GM19351 (cell line): ENCODE measurements at regions not wholly inside any gene's neighbourhood (a gene's known extent, or its start where the extent isn't known, plus 50 kb on each side); places are given as distances from the start of the nearest gene placed in this dataset.
"Not testable (repeated sequence)": the region's sequence is repeated elsewhere in the genome, so short reads cannot be mapped to it uniquely, and the experiment has no call there.

Source experiments
- ATAC-seq: cut with Tn5 transposase; IDR thresholded peaks from one replicate; pipeline ENCODE4 v1.9.1; 2021; ENCODE audit warnings: mild to moderate bottlenecking, moderate library complexity; ENCODE audit not compliant: unreplicated experiment

DNA sequence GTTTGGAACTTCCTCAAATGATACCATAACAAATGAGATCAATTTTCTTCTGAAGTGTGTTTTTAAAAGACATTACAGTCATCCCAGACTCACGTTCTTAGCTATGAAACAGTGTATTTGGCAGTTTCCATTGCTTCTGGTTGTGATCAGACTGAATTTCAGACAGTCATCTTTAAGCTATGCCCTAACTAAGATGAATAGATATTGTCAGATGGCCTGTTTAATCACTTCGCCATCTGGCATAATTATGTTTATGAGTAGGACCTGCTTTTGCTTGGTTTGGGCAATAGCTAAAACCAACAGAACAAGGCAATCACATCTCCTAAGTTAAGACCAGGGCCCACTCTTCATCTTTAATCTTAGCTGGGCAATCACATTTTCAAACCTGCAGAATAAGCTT, 313.1 kb downstream of the SV2B start:
- ATAC-seq = no peak

DNA sequence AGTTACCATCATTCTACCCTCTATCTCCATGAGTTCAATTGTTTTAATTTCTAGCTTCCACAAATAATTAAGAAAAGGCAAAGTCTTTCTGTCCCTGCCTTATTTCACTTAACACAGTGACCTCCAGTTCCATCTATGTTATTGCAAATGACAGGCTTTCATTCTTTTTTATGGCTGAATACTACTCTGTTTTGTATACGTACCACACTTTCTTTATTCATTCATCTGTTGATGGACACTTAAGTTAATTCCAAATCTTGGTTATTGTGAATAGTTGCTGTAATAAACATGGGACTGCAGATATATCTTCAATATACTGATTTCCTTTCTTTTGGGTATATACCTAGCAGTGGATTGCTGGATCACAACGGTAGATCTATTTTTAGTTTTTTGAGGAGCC, 314.1 kb downstream of the SV2B start:
- ATAC-seq = no peak

DNA sequence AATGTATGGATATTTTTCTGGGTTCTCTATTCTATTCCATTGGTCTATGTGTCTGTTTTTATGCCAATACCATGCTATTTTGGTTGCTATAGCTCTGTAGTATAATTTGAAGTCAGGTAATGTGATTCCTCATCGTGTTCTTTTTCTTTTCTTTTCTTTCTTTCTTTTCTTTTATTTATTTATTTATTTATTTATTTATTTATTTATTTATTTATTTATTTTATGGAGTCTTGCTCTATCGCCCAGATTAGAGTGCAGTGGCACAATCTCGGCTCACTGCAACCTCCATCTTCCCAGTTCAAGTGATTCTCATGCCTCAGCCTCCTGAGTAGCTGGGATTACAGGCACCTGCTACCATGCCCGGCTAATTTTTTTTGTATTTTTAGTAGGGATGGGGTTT, 315.2 kb downstream of the SV2B start:
- ATAC-seq = not testable (repeated sequence)

DNA sequence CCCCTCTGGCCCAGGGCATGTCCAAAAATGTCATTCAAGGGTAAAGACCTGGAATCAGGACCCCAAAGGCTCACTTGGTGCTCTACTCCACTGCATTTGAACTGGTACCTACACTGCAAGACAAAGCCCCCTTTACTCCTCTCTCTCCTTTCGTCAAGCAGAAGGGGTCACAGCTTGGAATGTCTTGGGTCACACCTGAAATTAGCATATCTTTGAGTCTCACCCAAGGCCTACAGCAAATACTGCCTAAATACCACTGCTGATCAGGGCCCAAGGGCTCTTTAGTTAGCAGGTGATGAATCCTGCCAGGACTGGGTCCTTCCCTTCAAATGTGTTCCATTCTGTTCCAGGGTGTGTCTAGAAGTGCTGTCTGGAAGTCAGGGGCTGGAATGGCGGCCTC, 320.6 kb downstream of the SV2B start:
- ATAC-seq = no peak

DNA sequence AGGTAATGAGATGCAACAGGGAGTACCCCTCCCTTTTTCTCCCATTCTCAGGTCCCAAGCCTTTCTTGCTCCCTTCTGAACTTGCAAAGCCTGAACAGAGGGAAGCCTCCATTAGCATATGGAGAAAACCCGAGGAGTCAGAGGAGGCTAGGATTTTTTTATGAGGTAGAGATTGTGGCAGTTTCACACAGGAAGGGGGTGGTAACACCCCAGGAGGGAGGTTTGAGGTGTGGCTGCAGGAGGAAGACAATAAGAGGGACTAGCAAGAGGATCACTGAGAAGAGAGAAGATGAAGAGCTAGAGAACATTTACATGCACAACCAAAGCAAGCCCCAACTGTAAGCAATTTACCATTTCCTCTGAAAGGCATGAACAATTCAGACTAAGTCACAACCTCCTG, 322.7 kb downstream of the SV2B start:
- ATAC-seq = no peak

DNA sequence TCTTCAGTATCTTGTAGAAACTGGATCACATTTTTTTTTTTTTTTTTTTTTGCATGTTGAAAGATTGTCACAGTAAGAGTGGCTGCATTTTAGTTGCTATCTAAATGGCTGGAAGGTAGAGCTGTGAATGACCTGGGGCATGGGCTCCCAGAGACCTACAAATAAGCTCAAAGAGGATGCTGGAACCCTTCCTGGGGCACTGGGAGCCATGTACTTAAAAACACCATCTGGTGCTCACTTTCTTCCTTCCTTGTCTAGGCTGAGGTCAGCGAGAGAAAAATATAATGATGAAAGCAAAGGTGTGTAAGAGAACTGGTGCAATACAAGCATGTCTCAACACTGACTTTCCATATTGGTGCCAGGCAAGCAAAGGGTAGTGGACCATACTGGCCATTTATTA, 323.9 kb downstream of the SV2B start:
- no peak for ATAC-seq

DNA sequence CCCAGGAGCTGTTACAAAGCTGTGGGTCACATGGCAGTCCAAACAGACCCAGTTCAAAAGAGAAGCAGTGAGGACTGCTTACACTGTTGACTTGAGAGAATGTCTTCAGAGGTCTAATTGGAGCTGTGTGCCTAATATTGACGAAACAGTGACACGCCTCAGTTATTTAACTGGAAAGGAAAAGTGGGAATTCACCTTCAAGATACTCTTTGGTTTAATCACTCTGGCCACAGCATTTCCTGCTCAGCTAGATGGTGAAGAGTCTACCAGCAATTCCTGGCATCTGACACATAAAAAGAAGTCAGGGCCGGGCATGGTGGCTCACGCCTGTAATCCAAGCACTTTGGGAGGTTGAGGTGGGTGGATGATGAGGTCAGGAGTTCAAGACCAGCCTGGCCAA, 326.4 kb downstream of the SV2B start:
- no peak for ATAC-seq

DNA sequence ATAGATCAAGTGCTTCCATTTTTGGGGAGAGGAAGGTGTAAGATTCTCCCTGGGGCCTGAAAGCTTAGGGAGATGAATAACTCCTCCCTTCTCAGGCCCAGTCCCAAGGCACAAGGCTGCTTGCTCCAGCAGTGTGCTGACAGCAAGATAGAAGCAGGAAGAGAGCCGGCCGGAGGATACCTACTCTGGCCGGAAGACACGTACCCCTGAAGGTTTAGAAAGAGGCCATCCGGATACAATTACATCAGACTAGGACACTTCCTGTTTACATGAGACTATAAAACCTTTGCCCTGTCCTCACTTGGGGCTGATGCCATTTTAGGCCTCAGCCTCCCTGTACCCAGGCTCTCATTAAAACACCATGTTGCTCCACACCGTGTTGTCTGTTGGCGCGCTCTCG, 329.9 kb downstream of the SV2B start:
- no peak for ATAC-seq

DNA sequence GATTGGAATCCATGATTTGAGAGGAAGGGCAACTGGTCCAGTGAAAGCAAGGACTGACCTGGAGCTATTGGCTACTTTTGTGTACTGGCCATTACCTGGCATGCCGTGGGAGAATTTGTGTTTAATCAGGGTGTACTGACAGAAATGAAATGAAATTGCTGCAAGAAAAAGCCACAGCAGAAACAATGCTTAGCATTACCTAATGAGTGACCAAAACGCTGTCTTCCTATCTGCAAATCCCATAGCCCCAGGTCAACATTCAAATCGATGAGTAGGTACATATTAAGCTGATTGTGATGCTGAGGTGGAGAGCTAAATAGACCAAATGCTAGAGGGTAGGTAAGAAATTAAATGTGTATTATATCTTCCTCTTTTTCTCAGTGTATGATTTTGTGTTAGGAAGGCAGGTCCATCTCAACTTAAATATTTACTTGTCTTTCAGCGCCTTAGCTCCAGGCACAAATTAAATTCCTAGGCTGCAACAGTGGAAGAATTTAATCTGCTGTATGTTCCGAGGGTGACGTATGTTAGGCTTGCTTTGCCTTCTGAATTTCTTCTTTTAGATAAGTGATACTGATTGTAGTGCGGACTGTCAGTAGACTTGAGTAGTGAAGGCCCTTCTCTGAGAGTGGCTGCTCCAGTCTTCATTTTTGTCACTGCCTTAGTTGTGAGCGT, 331.1 kb downstream of the SV2B start:
- no peak for ATAC-seq

DNA sequence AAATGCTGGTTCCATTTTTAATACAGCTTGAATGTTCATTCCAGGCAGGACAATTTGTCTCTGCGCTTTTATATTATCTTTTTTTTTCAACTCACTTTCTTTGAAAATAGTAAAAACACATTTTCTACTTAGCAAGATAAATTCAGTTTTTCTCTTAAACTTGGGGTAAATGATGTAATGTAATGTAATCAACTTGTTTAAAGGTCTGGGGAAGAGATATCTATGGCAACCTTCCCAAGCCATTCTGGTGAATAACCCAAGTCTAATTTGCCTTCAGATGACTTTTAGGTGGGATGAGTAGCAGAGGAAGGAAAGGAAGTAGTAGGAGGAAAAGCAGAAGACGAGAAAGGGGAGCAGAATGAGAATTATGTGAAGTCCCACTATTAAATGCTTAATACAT, 335.1 kb downstream of the SV2B start:
- ATAC-seq = no peak

DNA sequence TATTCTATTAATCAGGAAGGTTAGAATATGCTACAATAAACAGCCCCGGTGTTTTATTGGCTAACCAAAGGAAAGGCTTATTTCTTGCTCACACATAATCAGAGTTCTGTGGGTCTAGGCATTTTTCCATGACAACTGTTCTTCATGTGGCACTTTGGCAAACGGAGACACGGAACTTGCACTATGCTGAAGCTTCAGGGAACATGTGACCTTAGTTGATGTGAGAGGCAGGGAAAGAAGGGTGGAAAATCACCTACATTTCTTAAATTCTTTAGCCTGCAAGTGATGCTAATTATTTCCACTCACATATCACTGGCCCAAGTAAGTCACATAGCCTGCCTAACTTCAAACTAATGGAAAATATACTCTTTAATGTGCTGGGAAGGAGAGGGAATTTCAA, 344.6 kb downstream of the SV2B start:
- no peak for ATAC-seq

DNA sequence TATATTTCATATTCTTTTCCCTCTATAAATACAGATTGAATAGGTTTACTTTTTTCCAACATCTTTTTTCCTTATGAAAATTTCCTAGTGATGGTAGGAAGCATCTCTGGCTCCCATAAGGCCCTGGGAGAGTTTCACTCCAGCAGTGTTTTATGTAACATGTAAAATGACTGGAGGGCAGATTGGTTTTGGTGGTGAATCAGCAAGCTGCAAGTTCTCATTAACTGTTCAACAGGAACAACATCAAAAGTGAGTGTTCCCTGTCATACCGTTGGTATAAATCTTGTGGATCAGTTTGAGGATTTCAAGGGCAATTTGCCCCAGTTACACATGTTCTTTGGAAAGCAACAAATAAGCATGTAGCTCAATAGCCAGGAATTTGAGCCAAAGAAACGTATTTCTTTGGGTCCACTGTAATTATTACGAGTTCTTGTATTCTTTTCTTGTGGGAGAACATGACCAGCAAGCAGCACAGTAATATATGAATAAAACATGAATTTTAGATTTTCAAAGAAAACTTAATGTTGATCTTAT, 345.7 kb downstream of the SV2B start:
- no peak for ATAC-seq

DNA sequence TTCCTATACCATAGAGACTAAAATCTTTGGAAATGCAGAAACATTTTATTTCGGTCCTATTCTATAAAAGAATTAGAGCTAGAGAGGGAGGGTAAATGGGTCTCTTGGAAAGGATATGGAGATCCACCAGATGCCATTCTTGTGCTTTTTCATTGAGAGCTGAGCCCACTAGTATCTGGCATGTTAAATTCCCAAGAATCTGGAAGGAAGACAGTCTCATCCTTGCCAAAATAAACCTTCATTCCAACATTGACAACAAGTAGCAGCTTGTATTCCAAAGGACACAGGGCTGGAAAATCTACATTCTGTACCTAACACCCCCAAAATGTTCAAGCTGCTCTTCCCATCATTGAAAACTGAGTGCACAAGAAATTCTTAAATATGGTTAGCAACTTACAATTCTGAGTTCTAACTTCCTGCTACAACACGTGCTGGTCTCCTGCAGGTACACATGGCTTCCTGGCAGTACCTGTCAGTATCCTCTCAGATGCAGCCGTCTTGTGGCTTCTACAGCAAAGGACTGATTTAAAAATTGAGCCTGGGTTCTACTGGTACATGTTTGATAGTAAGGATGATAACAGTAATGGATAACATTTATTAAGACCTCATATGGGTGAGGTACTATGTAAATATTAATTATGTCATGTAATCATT, 348.1 kb downstream of the SV2B start:
- no peak for ATAC-seq

DNA sequence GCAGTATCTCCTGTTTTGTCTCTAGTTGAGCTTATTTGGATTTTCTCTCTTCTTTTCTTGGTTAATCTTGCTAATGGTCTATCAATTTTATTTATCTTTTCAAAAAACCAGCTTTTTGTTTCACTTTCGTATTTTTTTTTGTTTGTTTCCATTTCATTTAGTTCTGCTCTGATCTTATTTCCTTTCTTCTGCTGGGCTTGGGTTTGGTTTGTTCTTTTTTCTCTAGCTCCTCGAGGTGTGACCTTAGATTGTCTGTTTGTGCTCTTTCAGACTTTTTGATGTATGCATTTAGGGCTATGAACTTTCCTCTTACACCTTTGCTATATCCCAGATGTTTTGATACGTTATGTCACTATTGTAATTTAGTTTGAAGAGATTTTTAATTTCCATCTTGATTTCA, 353.3 kb downstream of the SV2B start:
- not testable (repeated sequence) for ATAC-seq

DNA sequence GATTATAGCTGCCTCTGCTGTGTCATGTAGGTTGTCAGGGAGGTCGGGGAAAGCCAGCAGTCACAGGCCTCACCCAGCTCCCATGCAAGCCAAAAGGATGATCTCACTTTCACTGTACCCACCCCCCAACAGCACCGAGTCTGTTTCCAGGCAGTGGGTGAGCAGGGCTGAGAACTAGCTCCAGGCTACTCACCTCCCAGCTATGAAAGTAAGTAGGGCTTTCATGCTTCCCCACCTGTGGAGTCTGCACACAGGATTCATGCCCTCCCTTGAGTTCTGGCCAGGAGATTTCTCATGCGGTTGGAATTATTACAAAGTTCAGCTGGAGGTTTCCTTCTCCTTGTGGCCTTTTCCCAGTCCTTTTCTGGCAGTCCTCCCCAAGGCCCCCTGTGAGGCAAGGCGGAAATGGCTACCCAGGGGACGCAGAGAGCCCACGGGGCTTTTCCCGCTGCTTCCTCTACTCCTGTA, 356.2 kb downstream of the SV2B start:
- ATAC-seq = no peak

DNA sequence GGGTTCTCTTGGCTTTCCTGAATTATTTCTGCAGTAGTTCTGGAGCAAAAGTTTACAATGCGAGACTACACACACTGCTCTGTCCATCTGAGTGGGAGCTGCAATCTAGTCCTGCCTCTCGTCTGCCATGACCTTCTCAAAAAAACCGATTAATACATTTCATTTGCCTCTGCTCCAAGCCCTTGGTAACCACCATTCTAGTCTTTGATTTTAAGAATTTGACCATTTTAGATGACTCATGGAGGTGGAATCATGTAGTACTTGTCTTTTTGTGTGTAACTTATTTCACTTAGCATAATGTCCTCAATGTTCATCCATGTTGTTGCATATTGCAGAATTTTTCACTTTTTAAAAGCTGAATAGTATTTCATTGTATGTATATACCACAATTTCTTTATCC, 356.9 kb downstream of the SV2B start:
- no peak for ATAC-seq

DNA sequence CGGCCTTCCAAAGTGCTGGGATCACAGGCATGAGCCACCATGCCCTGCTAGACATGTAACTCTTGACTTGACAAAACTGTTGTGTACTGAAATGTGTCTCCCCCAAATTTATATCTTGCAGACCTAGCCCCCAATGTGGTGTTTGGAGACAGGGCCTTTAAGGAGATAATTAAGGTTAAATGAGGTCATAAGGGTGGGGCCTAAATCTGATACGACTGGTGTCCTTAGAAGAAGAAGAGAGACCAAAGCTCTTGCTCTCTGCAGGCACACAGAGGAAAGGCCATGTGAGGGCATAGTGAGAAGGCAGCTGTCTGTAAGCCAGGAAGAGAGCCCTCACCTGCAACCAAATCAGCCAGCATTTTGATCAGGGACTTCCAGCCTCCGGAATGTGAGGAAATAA, 361.3 kb downstream of the SV2B start:
- ATAC-seq = no peak

DNA sequence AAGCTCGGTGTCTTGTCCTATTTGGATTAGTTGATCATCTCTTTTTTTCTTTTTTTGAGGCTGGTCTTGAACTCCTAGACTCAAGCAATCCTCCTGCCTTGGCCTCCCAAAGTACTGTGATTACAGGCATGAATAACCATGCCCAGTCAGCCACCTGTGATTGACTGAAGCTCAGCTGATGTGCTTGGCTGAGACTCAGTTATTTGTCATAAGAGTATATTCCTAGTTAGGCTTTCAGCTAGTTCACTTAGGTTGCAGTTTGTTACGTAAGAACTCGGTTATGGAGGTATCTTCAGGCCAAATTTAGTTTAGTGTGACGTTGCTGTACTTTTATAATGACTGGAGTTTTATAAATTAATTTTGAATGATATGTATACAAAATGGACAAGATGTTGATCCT, 365.0 kb downstream of the SV2B start:
- ATAC-seq = no peak

DNA sequence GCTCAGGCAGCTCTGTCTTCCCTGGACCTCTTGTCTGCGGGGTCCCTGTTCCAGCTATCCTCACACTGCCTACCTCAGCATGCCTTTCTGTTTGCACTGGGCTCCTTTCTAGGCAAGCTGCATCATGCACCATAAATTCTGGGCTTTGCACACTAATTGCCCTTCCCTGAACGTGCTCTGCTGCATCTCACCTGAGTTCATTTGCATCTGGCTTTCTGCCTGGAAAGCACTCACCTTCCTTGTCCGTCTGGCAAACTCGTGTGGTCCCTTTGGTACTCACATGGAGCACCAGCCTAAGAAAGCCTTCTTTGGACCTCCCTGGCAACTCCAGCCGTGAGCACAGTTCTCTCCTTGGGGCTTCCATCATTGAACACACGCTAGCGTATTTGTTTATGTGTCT, 365.6 kb downstream of the SV2B start:
- no peak for ATAC-seq

DNA sequence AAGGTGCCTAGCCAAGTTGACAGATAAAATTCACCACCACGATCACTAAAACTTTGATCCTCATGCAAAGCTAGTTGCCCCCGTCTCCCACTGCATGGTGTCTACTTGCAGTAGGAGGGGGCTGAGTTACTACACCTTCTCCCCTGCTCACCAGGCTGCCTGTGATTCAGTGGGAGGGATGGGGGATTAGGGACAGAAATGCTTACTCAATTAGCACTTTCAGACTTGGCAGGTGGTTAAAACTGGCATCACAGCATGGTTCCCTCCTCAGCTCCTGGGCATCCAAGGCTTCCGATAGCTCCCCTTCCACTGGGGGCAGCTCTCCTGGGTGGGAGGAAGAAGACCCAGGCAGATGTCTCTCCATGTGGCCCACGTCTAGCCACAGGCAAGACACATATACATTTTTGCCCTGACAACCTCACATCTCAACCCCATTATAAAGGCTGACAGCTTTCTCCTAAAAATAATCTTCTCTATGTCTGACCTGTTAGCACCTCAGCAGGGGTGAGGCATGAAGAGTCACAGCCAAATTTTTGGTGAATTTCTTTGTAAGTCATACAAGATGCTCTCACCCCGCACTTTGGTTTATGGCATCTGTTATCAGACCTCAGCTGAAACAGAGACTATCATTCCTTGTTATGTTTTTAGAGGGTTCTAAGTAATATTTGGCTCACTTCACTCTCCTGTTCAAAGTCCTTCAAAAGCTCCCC, 369.0 kb downstream of the SV2B start:
- ATAC-seq = no peak

DNA sequence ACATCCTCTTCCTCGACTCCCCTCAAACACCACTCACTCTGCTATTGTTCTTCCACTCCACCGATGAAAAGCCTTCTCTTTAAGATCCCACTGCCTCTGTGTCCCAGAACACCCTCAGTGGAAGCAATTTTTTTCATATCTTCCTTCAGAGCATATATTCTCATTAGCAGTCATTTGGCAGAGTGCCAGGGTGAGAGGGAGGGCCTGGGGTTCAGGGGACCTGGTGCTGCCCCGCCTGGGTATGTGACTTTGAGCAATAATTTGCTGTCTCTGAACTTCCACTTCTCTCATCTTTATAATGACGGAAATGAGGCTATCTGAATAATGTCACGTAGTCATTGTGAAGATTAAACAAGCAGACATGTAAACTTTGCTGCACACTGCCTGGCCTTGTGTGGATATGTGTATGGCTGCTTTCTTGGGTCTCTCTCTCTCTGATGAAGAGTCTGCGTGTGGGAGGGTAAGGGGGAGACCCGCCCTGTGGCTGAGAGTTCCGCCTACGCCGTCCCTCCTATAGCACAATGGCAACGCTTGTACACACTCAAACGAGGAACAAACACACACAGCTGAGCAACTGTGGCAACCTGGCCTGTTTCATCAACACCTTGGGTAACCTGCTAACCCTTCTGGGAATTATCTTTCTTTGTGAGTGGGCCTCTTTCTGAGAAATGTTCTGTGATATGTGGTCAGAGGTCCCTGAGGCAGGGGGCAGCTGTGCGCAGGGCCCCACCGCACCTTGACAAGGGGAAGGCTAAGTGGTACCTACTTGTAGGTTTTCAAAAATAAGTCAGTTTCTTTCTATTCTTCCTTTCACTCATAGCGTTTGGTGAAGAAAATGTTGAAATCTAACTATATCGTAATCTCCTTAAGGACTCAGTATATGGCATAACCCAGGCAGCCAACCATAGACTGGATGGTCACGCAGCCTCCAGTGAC, 369.8 kb downstream of the SV2B start:
- peak; percentile 47 for ATAC-seq
